ENCODE measurements at regions not wholly inside any gene's neighbourhood (a gene's known extent, or its start where the extent isn't known, plus 50 kb on each side); places are given as distances from the start of the nearest gene placed in this dataset.
"Not testable (repeated sequence)": the region's sequence is repeated elsewhere in the genome, so short reads cannot be mapped to it uniquely, and the experiment has no call there.

DNA sequence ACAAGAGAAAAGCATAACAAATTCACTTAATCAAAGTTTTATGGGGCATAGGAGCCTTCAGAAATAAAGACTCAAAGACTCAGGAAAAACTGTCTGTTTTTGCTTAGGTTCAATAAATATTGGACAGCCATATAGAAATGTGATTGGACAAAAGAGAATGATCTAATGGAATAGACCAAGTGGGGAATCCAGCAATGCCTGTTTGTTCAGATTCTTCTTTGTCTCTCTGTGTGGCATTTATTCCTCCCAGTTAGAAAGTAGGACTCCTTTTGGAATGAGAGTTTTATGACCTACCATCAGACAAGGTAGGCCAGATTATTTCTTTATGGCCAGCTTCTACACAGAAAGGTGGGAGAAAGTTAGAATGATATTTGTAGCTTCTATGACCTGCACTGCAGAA, 1460.1 kb downstream of the OTOL1 start:
- DNase-seq (ENCODE audit: low spot score) (no peak), FAIRE-seq (no peak)

DNA sequence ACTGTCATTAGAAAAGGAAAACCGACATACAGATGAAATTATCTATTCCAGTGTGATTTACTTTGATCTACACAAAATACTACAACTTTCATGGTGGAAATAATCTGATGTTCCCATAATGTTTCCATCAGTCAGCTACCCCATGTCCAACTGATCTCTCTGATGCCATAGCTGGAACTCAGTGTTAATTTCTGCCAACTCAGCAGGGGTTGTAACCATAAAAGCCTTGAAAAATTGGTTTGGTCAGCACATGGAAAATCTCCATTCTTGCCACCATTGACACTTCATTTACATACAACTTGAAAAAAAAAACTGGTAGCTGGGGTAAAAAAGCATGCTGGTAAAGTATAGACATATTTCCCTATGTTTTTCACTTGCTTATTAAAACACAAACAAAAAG, 1463.7 kb downstream of the OTOL1 start:
- DNase-seq (ENCODE audit: low spot score), result no peak
- FAIRE-seq, result no peak

DNA sequence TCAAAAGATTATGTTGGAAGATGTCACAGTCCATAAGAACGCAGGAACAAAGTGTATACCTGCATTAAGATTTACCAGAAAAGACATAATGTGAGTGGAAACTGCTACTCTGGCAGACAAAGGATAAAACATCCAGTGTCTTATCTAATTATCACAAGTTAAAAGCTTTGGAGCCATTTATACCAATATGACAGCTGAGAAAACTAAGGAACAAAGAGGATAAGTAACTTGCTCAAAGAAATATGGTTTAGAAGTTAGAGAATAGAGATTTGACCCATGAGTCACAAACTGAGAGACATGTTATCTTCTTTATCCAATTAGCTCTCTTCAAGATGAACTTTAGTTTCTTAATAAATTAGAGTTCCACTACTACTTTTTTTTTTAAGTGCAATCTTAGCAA, 1473.7 kb downstream of the OTOL1 start:
- FAIRE-seq, result no peak

DNA sequence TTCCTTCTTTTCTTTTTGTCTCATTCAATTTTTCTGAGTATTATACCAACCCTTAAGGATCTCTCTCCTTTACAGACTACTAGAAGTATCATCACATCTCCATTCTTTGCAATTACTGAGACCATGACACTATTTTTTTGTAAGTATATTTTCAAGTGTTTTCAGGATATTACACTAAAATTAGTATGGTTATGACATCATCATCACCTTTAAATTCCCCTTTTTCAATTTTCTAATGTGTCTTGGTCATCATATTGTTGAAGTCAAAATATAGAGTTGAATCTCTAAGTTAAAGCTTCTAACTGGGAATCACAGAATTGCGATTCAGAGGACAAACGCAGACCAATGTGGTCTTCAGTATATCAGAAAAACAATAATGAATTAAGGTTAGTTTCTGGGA, 1475.1 kb downstream of the OTOL1 start:
- no peak for DNase-seq (ENCODE audit: low spot score)
- no peak for FAIRE-seq

More for the DNA sequence above, 1473.7 kb downstream of the OTOL1 start:
- no peak for DNase-seq (ENCODE audit: low spot score)

DNA sequence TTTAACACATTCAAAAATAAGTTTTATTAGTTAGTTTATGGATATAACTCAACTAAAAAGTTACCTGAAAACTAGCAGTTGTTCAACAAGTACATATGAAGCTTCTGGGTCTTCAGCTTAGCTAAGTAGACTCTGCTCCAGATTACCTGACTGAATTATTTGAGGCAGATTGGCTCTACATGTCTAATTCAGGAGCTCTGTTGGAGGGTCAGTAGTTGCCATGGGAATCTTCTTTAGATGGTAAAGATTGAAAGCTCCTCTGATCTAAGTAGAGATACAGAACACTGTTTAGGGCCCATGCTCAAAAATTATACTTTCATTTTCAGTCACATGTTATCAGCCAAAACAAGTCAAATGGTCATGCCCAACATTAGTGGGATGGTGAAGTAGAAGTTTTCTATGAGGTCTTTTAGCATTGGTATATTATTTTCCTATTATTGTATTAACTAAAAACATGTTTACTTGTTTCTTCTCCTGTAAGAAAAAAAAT, 1476.9 kb downstream of the OTOL1 start:
- FAIRE-seq (no peak), DNase-seq (ENCODE audit: low spot score) (no peak)

DNA sequence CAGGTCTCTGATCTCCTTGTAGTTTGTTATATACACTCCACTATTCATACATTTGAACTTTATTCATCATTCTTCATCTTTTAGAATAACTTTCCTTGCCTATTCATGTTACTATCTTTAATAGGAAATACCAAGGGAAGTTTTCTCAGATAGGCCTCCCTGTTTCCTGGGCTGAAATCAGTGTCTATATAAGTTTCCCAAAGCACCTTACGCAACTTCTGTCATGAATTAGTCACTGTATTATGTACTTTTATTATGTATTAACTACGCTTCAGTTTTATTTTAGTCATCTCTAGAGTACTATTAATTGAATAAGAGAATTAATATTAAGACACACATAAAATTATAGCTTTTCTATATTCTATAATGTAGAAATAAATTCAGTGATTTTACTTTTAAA, 1481.5 kb downstream of the OTOL1 start:
- no peak for FAIRE-seq
- DNase-seq (ENCODE audit: low spot score), result peak; percentile 2

DNA sequence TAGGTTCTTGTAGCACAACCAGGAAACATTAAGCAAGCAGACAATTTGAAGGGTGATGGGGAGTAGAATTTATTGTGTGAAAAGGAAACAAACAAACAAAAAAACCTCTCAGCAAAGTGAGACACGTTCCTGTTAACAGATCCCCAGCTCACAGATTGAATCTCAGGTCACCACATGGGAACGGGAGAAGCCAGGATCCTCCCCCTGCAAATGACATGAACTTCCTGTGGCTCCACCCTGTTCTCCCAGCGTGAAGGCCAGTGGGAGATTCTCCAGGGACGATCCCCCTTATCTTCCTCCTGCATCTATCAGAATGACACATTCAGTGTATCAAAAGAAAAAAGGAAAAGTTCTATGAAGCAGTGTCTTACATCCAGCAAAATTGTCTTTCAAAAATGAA, 1488.1 kb downstream of the OTOL1 start:
- FAIRE-seq, result no peak
- DNase-seq (ENCODE audit: low spot score), result peak; percentile 1

DNA sequence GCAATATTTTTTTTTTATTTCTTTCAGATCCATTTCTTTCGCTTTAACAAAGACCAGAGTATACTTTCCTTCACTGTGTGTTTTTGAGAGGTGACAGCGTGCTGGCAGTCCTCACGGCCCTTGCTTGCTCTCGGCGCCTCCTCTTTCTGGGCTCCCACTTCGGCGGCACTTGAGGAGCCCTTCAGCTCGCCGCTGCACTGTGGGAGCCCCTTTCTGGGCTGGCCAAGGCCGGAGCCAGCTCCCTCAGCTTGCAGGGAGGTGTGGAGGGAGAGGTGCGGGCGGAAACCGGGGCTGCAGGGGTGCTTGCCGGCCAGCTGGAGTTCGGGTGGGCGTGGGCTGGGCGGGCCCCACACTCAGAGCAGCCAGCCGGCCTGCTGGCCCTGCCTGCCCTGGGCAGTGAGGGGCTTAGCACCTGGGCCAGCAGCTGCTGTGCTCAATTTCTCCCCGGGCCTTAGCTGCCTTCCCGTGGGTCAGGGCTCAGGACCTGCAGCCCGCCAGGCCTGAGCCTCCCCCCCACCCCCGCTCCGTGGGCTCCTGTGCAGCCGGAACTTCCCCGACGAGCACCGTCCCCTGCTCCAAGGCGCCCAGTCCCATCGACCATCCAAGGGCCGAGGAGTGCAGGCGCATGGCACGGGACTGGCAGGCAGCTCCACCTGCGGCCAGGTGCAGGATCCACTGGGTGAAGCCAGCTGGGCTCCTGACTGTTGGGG, 1490.6 kb downstream of the OTOL1 start:
- not testable (repeated sequence) for DNase-seq (ENCODE audit: low spot score); FAIRE-seq

DNA sequence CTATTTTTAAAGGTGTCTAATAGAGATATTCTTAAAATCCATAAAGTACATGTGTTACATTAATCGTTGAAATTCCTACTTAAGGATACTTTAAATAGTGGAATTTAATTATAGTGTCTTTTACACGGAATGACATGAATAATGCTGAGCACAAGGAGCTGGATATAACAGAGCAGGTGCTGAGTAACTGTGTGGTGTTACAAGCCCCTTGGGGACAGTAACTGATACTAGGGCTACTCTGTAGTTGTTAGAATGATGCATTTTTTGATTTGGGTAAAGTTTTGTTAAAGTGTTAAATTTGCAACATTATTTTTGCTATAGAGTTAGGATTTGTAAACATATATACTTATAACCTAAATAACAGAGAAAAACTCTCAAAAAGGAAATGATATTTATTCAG, 1496.1 kb downstream of the OTOL1 start:
- FAIRE-seq (no peak), DNase-seq (ENCODE audit: low spot score) (no peak)

DNA sequence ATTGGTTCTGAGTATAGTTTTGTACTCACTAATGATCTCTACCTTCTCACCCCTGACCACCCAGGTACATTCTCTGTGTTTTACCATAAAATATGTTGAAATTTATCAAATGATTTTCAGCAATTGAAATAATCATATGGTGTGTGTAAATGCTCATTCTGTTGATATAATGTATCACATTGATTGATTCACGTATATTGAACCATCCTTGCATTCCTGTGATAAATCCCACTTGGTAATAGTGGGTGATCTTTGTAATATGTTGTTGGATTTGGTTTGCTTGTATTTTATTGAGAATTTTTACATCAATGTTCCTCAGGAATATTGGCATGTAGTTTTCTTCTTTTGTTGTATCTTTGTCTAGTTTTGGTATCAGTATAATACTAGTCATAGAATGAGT, 1497.6 kb downstream of the OTOL1 start:
- FAIRE-seq, result no peak
- no peak for DNase-seq (ENCODE audit: low spot score)

DNA sequence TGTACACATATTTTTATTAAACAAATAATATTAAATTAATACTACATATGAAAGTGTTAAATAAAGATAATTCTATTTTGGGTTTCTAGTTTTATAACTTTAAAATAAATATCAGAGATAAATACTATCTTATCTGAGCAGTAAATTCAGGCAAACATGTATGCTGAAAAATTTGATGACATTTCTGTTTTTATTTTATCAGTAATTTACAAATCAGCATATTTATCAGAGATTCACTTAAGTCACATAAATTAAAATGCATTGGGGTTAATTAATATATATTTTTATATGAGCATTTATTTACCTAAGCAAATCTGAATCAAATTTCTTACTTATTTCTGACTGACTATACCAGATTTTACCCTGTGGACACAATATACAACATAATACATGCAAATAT, 1499.8 kb downstream of the OTOL1 start:
- DNase-seq (ENCODE audit: low spot score) (peak; percentile 2), FAIRE-seq (peak; percentile 8)

DNA sequence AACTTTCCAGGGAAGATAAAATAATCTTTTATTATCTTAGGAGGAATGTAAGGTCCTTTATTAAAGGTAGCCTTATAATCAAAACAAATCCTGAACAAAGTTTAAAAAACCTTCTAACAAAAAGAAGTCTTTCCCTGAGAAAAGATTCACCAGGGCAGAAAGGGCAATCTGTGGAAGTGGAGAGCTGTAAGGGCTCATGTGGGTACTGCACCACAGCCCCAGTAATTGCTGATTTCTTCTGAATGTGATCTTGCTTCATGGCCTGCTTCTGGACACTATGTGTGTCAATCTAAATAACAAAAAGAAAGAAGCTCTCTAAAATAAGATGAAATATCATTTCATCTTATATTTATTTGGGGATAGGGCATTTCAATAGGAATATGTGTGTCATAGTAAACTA, 1501.6 kb downstream of the OTOL1 start:
- peak; percentile 1 for DNase-seq (ENCODE audit: low spot score)
- no peak for FAIRE-seq

DNA sequence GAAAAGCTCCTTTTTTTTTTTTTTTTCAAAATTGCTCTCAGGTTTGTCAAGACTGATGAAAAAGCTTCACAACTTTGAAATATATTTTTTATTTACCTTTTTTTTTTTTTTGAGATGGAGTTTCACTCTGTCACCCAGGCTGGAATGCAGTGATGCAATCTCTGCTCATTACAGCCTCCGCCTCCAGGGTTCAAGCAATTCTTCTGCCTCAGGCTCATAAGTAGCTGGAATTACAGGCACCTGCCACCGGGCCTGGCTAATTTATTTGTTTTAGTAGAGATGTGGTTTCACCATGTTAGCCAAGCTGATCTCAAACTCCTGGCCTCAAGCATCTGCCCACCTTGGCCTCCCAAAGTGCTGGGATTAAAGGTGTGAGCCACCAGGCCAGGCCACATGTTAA, 1515.0 kb downstream of the OTOL1 start:
- no peak for DNase-seq (ENCODE audit: low spot score)
- FAIRE-seq, result no peak

DNA sequence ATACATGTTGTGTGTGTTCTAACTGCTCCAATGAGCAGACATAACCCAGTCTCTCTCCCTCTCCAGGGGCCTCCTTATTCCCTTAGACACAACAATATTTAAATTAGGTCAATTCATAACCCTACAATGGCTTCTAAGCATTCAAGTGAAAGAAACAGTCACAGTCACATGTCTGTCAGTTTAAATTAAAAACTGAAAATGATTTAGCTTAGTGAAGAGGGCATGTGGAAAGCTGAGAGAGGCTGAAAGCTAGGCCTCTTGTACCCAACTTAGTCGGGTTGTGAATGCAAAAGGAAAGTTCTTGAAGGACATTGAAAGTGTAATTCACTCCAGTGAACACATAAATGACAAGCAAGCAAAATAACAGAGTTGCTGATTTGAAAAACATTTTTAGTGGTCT, 1519.6 kb downstream of the OTOL1 start:
- no peak for DNase-seq (ENCODE audit: low spot score)
- FAIRE-seq, result no peak

DNA sequence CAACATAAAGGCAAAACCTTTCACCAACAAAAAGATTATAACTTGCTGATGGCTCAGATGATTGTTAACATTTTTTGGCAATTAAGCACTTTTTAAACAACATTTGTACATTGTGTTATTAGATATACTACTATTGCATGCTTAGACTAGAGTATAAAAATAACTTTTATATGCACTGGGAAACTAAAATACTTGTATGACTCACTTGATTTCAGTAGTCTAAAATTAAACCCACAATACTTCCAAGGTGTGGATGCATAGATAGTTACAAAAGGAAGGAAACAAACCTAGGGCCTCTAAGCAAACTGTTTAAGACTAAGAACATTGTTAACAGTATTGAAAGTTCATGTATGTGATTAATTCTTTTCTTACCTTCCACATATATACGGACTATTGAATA, 1521.5 kb downstream of the OTOL1 start:
- FAIRE-seq (no peak), DNase-seq (ENCODE audit: low spot score) (no peak)

DNA sequence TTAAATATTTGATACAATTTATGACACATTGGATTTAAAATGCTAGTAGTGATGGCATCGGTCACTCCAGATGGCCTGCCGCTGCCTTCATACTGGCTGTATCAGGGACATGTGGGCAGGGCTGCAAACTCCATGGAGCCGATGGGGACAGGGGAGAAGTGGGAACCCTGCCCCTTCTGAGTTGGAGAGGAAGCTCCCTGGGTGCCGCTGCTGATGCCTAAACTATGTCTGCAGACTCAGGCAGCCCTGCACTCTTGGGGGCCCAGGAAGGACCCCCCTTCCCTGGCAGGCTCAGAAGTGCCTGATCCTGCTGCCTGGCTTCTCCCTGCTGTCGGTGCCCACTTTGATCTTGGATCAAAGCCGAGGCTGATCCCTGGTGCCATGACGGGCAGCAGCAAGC, 1522.1 kb downstream of the OTOL1 start:
- FAIRE-seq (no peak), DNase-seq (ENCODE audit: low spot score) (no peak)

DNA sequence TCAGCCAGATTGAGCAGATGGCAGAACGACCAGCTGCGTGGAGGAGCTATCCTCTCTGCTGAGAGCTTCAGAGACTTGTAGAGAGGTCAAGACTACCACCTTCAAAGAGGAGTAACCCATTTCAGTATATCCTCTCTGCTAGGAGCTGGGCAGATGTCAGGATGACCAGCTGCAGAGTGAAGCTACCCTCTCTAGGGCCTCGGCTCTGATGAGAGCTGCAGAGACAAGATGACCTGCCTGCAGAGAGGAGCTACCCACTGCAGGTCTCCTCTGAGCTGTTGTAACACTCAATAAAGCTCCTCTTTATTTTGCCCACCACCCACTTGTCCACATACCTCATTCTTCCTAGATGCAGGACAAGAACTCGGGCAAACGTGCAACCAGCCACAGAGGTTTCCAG, 1522.7 kb downstream of the OTOL1 start:
- FAIRE-seq, result no peak
- no peak for DNase-seq (ENCODE audit: low spot score)

DNA sequence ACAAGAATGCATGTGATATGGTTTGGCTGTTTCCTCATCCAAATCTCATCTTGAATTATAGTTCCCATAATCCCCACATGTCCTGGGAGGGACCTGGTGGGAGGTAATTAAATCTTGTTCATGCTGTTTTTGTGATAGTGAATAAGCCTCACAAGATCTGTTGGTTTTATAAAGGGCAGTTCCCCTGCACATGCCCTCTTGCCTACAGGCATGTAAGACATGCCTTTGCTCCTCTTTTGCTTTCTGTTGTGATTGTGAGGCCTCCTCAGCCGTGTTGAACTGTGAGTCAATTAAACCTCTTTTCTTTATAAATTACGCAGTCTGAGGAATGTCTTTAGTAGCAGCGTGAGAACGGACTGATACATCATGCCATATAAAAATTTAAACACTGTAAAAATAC, 1537.0 kb downstream of the OTOL1 start:
- DNase-seq (ENCODE audit: low spot score), result no peak
- no peak for FAIRE-seq

DNA sequence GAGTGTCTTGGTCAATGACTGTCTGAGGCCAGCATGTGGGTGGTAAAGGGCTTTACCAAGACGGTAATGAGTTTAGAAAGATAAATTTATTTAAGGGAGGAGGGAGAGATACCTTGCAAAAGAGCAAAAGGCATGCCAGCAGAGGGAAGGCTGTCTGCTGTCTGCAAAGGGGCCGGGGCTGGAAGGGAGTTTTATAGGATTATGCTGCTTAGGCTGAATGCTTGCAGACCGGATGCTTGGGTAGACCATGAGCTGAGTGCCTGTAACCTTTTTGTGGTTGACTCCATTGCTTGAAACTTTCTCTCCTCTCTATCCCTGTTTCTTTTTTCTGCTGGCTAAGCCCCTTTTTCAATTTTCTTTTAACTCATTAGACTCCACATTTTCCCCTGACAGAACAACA, 1543.0 kb downstream of the OTOL1 start:
- FAIRE-seq (no peak), DNase-seq (ENCODE audit: low spot score) (no peak)

DNA sequence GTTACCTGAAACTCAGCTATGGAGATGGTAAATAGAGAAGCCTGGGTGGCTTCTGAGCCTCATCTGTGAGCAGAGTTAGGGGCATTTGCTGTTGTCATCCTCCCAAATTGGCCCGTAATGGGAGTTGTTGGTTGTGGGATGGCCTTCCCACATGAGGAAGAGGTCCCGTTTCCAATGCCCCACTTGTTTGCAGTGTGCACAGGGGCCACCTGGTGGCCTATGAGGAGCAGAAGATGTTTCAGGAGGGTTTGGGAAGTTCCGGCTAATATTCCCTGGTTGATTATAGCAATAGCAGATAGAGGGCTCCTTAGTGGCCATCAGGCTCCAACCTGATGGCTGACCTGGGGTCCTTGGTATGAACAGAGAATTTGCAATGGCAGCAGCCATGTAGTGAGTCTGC, 1546.5 kb downstream of the OTOL1 start:
- DNase-seq (ENCODE audit: low spot score) (no peak), FAIRE-seq (no peak)

DNA sequence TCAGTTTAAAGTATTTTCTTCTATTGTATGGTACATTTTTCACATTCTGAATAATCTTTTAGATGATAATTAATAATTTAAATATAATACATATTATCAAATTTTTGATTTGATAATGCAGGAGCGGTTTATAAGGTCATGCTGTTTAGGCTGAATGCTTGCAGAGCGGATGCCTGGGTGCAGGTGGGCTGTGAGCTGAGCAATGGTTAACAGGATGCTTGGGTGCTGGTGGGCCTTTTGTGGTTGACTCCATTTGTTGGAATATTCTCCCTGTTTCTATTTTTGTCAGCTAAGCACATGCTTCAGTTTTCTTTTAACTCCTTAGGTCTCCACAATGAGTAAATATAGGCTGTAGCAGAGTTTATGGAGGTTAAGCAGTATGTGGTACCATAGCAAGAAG, 1549.3 kb downstream of the OTOL1 start:
- DNase-seq (ENCODE audit: low spot score) (no peak), FAIRE-seq (peak; percentile 33)

DNA sequence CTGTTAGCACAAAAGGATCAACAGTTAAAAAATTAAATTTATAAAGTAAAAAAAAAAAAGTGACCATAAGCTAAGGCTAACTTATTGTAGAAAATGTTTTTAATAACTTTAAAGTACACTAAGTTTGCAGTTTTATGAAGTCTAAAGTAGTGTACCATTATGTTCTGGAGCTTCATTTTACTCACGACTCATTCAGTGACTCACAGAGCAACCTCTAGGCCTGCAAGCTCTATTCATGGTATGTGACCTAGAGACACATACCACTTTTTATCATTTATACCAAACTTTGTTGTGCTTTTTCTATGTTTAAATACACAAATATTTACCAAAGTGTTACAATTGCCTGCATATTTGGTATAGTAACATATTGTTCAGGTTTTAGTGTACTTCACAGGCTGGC, 1552.3 kb downstream of the OTOL1 start:
- no peak for DNase-seq (ENCODE audit: low spot score)
- no peak for FAIRE-seq

DNA sequence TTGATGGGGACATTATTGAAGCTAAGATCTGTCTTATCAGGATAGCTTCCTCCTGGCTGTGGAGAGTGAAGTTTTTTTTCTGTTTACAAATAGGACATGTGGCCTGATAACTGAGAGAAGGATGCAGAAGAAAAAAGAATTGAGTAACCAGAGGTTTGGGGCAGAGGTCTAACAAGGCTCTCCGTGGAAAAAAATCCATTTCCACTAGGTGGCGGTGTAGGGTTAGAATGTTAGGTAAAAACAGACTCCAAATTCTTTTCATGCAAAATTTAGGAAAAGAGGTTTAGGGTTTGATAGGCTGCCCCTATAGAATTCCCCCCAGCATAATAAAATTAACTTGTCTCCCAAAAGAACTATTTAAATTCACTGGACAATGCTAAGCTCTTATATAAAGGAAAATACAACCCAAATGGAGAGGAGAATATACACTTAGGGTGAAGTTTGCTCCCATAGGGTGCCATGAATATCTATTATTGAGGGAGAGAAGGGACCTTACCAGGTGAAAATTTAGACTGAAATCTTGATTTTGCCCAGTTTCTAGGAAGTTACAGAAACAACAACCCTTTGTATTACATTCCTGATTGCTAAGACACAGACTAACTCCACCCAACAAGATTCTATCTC, 1560.4 kb downstream of the OTOL1 start:
- FAIRE-seq (peak; percentile 17), DNase-seq (ENCODE audit: low spot score) (no peak)

Data from RCC 7860 (cell line).